Psoas muscle (tissue), 7 donors: ENCODE measurements at regions not wholly inside any gene's neighbourhood (a gene's known extent, or its start where the extent isn't known, plus 50 kb on each side); places are given as distances from the start of the nearest gene placed in this dataset.

Experiments
- ATAC-seq, 4 donors: fragments of 200-7000 bp; cut with Tn5 transposase; one replicate each; pipeline ENCODE4 v1.9.1; 2020; ENCODE audit warnings: moderate library complexity in 3 of 4, mild to moderate bottlenecking in 2 of 4
- DNase-seq, 2 donors: peaks; one replicate each; pipeline ENCODE4 v3.0.0-alpha.2; 2020
- H3K27ac ChIP-seq: fragments of 200-600 bp; one replicate; pipeline ENCODE4 v1.8.0; 2022
- H3K27me3 ChIP-seq, 3 donors: fragments of 200-600 bp in 1 of 3; one replicate each; pipeline versions ENCODE4 v1.6.1 to v1.8.0; 2013 to 2022; ENCODE audit warnings: low read length in 2 of 3, mild to moderate bottlenecking in 2 of 3, moderate library complexity in 1 of 3; ENCODE audit not compliant: insufficient read depth in 3 of 3
- H3K36me3 ChIP-seq, 2 donors: fragments of 200-600 bp in 1 of 2; one replicate each; pipeline versions ENCODE4 v1.6.1 to v1.8.0; 2013 to 2022; ENCODE audit warnings: low read depth in 1 of 2, mild to moderate bottlenecking in 1 of 2, moderate library complexity in 1 of 2; ENCODE audit not compliant: insufficient read depth in 1 of 2
- H3K4me1 ChIP-seq: fragments of 200-600 bp; one replicate; pipeline ENCODE4 v1.8.0; 2022
- H3K4me3 ChIP-seq: fragments of 200-600 bp; one replicate; pipeline ENCODE4 v1.8.0; 2022; ENCODE audit warnings: mild to moderate bottlenecking
- H3K9me3 ChIP-seq: fragments of 200-600 bp; one replicate; pipeline ENCODE4 v1.8.0; 2022
- WGBS, 3 donors: extraction: QIAGEN DNeasy Blood & Tissue Kit; methylation state at CpG; one replicate each; pipeline versions ENCODE4 v1.1.6 to v1.1.7; 2013; 5-methylcytosine and 5-hydroxymethylcytosine counted together
- intact Hi-C, 2 donors: fragments of 100-400 bp; cut with DNase I; formaldehyde crosslinking; loops; one replicate each; pipeline versions ENCODE4 v1.11.0 to v1.14.2; 2022
- TF ChIP-seq, protein P1 (sequence below): fragments of 200-600 bp; IDR thresholded peaks from one replicate; pipeline ENCODE4 v1.8.0; 2022; ENCODE audit warnings: antibody characterized with exemption
- donor health status: healthy with polysubstance abuse.
- donor health status: DM: no; HTN: no; CAD: no; lungs with moderate emphysema.
- donor health status: Bipolar disorder and iron deficiency.
- donor health status: healthy.
- donor health status: DM: yes; HTN: yes; CAD: no.
- donor health status: DM: no; HTN: no; CAD: no.
- donor health status: DM: yes; HTN: yes; CAD: no.

DNA sequence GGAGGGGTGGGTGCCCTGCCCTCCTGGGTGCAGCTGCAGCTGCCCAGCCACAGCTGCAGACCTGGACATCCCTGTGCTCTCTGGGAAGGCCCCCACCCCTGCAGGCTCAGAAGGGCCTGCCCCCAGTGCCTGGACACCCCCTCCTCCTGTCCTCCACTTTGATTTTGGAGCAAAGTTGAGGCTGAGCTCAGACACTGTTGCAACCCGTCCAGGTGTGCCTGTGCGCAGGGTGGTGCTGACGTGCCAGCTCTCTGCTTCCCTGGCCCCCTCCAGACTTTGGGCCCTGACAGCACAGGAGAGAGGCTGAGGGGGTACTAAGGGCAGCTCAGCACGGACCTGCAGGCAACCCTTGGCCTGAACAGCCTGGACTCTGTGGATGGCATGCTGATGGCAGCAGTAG lies 750.3 kb downstream of the ARAP2 start:
- no peak overlapping the region for H3K4me3 ChIP-seq
- H3K27ac ChIP-seq = no peak overlapping the region
- H3K4me1 ChIP-seq = no peaks in the 10 kb centered on the region
- 15 to 90% (median 46%) methylated on average over 4 of the region's 4 CpGs for WGBS, 3 donors
- H3K9me3 ChIP-seq = no peaks in the 10 kb centered on the region
- TF ChIP-seq, protein P1, sequence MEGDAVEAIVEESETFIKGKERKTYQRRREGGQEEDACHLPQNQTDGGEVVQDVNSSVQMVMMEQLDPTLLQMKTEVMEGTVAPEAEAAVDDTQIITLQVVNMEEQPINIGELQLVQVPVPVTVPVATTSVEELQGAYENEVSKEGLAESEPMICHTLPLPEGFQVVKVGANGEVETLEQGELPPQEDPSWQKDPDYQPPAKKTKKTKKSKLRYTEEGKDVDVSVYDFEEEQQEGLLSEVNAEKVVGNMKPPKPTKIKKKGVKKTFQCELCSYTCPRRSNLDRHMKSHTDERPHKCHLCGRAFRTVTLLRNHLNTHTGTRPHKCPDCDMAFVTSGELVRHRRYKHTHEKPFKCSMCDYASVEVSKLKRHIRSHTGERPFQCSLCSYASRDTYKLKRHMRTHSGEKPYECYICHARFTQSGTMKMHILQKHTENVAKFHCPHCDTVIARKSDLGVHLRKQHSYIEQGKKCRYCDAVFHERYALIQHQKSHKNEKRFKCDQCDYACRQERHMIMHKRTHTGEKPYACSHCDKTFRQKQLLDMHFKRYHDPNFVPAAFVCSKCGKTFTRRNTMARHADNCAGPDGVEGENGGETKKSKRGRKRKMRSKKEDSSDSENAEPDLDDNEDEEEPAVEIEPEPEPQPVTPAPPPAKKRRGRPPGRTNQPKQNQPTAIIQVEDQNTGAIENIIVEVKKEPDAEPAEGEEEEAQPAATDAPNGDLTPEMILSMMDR = no peak
- intact Hi-C loops = no loop called here
- DNase-seq = no peak
- ATAC-seq = no peak
- H3K27me3 ChIP-seq = no peaks in the 10 kb centered on the region
- H3K36me3 ChIP-seq = no peaks in the 10 kb centered on the region

DNA sequence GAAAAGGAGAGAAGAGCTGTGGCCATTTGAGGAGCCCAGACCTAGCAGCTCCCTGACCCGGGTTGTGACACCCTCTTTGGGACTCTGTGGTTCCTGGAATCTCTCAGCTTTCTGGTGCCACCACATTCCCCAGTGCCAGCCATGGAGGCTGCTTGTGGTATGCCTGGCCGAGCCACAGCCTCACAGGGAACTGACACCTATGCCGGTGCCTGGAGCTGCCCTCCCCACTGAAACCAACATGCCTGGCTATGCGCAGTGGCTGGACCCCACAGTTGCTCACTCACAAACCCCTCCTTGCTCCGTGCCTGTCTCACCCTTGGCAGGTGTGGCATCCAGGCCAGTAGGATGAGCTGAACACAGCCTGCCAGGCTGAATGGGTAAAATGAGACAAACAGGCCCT lies 749.4 kb downstream of the ARAP2 start:
- DNase-seq = no peak
- Histone ChIP-seq H3K4me3 (no peak overlapping the region), H3K9me3 (no peaks in the 10 kb centered on the region), H3K27ac (no peak overlapping the region), H3K4me1 (no peaks in the 10 kb centered on the region), H3K27me3 (no peaks in the 10 kb centered on the region), H3K36me3 (no peaks in the 10 kb centered on the region)
- TF ChIP-seq, protein P1 = no peak
- intact Hi-C loops = no loop called here
- ATAC-seq = no peak
- 89 to 91% (median 91%) methylated on average over 5 of the region's 5 CpGs for WGBS, 3 donors

DNA sequence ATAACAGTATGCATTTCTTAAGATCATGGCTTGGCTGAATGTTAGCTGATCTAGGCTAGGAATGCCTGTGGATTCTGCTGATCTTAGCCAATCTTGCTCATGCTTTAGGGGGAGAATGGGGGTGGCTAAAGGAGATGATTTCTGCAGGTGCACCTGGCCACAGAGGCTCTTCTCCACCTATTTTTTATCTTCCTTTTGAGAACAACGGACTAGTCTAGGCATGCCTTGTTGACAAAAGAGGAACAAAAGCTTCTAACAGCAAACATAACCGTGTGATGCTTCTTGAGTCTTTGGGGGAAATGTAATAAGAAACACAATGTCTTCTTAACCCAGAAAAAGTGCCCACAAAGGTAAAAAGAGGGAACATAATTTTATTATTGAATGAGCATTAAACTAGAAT lies 743.5 kb downstream of the ARAP2 start:
- 66 to 70% (median 69%) methylated on average over 2 of the region's 2 CpGs for WGBS, 3 donors
- TF ChIP-seq, protein P1 = no peak
- ATAC-seq (no peak), DNase-seq (no peak)
- Histone ChIP-seq H3K27me3 (no peaks in the 10 kb centered on the region), H3K9me3 (no peaks in the 10 kb centered on the region), H3K27ac (no peak overlapping the region), H3K36me3 (no peaks in the 10 kb centered on the region), H3K4me1 (no peaks in the 10 kb centered on the region), H3K4me3 (no peak overlapping the region)
- intact Hi-C loops = no loop called here

DNA sequence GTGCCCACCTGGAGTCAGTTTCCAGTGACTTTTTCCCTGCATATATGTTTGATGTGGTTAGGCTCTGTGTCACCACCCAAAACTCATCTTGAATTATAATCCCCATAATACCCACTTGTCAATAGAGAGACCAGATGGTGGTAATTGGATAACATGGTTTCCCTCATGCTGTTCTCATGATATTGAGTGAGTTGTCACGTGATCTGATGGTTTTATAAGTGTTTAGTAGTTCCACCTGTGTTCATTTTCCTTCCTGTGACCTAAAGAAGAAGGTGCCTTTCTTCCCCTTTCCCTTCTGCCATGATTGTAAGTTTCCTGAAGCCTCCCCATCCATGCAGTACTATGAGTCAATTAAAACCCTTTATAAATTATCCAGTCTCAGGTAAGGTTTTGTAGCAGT lies 740.9 kb downstream of the ARAP2 start:
- WGBS, 3 donors = 27 to 40% (median 32%) methylated on average over 1 of the region's 1 CpG
- no peak for ATAC-seq
- no peak overlapping the region for H3K27ac ChIP-seq

DNA sequence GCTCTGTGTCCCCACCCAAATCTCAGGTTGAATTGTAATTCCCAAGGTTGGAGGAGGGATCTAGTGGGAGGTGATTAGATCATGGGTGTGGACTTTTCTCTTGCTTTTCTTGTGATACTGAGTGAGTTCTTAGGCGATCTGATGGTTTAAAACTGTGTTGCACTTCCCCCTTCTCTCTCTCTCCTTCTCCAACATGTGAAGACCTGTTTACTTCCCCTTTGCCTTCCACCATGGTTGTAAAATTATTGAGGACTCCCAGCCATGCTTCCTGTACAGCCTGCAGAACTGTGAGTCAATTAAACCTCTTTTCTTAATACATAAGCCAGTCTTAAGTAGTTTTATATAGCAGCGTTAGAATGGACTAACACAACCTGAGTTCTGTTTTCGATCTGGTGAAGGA lies 738.2 kb downstream of the ARAP2 start:
- no peak for DNase-seq
- H3K27me3 ChIP-seq = no peaks in the 10 kb centered on the region
- no peak for ATAC-seq
- H3K36me3 ChIP-seq = no peaks in the 10 kb centered on the region
- H3K9me3 ChIP-seq = no peaks in the 10 kb centered on the region
- H3K4me3 ChIP-seq = no peak overlapping the region
- intact Hi-C loops = no loop called here
- WGBS, 3 donors = 79 to 88% (median 83%) methylated on average over 3 of the region's 3 CpGs
- TF ChIP-seq, protein P1 = no peak
- no peak overlapping the region for H3K27ac ChIP-seq
- no peaks in the 10 kb centered on the region for H3K4me1 ChIP-seq

More for the DNA sequence above, 740.9 kb downstream of the ARAP2 start:
- Histone ChIP-seq H3K4me1 (no peaks in the 10 kb centered on the region), H3K36me3 (no peaks in the 10 kb centered on the region), H3K4me3 (no peak overlapping the region), H3K9me3 (no peaks in the 10 kb centered on the region), H3K27me3 (no peaks in the 10 kb centered on the region)
- intact Hi-C loops = no loop called here
- no peak for DNase-seq
- TF ChIP-seq, protein P1 = no peak
